IMR-90 (cell line): ENCODE measurements at regions not wholly inside any gene's neighbourhood (a gene's known extent, or its start where the extent isn't known, plus 50 kb on each side); places are given as distances from the start of the nearest gene placed in this dataset.

Source experiments
- ATAC-seq: fragments of 200-7000 bp; cut with Tn5 transposase; 2 replicates; pipeline ENCODE4 v1.9.1; 2020; ENCODE audit warnings: low read depth, mild to moderate bottlenecking, moderate library complexity
- BruUV-seq: library from RNA; stranded (reverse); fragments of 400-500 nt; replicated peaks from 2 replicates; lab custom pipeline; 2021; lab: Mats Ljungman, UMichigan
- CTCF ChIA-PET: fragments of 300-600 bp; formaldehyde crosslinking; extraction: SDS; loops from one replicate; lab custom pipeline; 2021; ENCODE audit warnings: antibody characterized with exemption; lab: Yijun Ruan, JAX
- POLR2A ChIA-PET: fragments of 300-600 bp; sonication (Branson Sonifier 250); formaldehyde crosslinking; loops from one replicate; lab custom pipeline; 2022; ENCODE audit warnings: antibody characterized with exemption; ENCODE audit not compliant: unreplicated experiment; lab: Charles Lee
- DNase-seq: peaks from one replicate; pipeline ENCODE4 v3.0.0; 2013
- H2AFZ ChIP-seq: replicated peaks from 2 replicates; pipeline ENCODE3; 2013; ENCODE audit warnings: low read length, mild to moderate bottlenecking; ENCODE audit not compliant: poor library complexity
- H2AK5ac ChIP-seq: 2 replicates; pipeline ENCODE4 v1.6.1; 2013; ENCODE audit warnings: low read depth, low read length, inconsistent platforms
- H2AK9ac ChIP-seq: replicated peaks from 2 replicates; pipeline ENCODE3; 2013; ENCODE audit warnings: mild to moderate bottlenecking, low read depth, low read length, moderate library complexity; ENCODE audit not compliant: poor library complexity
- H2BK120ac ChIP-seq: 2 replicates; pipeline ENCODE4 v1.6.1; 2013; ENCODE audit warnings: low read depth, low read length, inconsistent platforms
- H2BK15ac ChIP-seq: 3 replicates; pipeline ENCODE4 v1.6.1; 2013; ENCODE audit warnings: low read depth, low read length, inconsistent platforms
- H2BK20ac ChIP-seq: 2 replicates; pipeline ENCODE4 v1.6.1; 2013; ENCODE audit warnings: low read depth, mild to moderate bottlenecking, inconsistent platforms, low read length, moderate library complexity
- H2BK5ac ChIP-seq: 2 replicates; pipeline ENCODE4 v1.6.1; 2013; ENCODE audit warnings: mild to moderate bottlenecking, low read depth, low read length, inconsistent platforms; ENCODE audit not compliant: poor library complexity, severe bottlenecking
- H3K14ac ChIP-seq: replicated peaks from 2 replicates; pipeline ENCODE4 v1.6.1; 2013; ENCODE audit warnings: low read depth, low read length, inconsistent platforms
- H3K18ac ChIP-seq: 2 replicates; pipeline ENCODE4 v1.6.1; 2013; ENCODE audit warnings: low read depth, low read length, control low read depth
- H3K23ac ChIP-seq: 2 replicates; pipeline ENCODE4 v1.6.1; 2013; ENCODE audit warnings: low read depth, low read length, inconsistent platforms
- H3K27ac ChIP-seq: 2 replicates; pipeline ENCODE4 v1.5.1; 2013; ENCODE audit warnings: mild to moderate bottlenecking, control low read depth, low read length; ENCODE audit not compliant: insufficient read depth
- H3K27me3 ChIP-seq: 2 replicates; pipeline ENCODE4 v1.6.1; 2013; ENCODE audit warnings: low read length; ENCODE audit not compliant: control insufficient read depth, insufficient read depth
- H3K36me3 ChIP-seq: 2 replicates; pipeline ENCODE4 v1.6.1; 2013; ENCODE audit warnings: low read length, mixed read lengths; ENCODE audit not compliant: control insufficient read depth, insufficient read depth
- H3K4ac ChIP-seq: 2 replicates; pipeline ENCODE4 v1.6.1; 2013; ENCODE audit warnings: low read depth, low read length, inconsistent platforms
- H3K4me1 ChIP-seq: 2 replicates; pipeline ENCODE4 v1.6.1; 2013; ENCODE audit warnings: low read length, mixed read lengths; ENCODE audit not compliant: control insufficient read depth, insufficient read depth
- H3K4me2 ChIP-seq: 2 replicates; pipeline ENCODE4 v1.6.1; 2013; ENCODE audit warnings: low read depth, mild to moderate bottlenecking, control low read depth, low read length, moderate library complexity
- H3K4me3 ChIP-seq: 2 replicates; pipeline ENCODE4 v1.5.1; 2013; ENCODE audit warnings: low read depth, mild to moderate bottlenecking, control low read depth, low read length, moderate library complexity; ENCODE audit not compliant: insufficient read depth
- H3K56ac ChIP-seq: 2 replicates; pipeline ENCODE4 v1.6.1; 2013; ENCODE audit warnings: low read length, inconsistent platforms; ENCODE audit not compliant: insufficient read depth; ENCODE audit errors: extremely low read depth
- H3K79me1 ChIP-seq, 2 experiments: 2 replicates each; pipeline ENCODE4 v1.6.1; 2013; ENCODE audit warnings: low read length in 2 of 2, inconsistent platforms in 1 of 2, low read depth in 1 of 2
- H3K9ac ChIP-seq: 2 replicates; pipeline ENCODE4 v1.6.1; 2013; ENCODE audit warnings: low read depth, low read length, control low read depth
- H3K9me1 ChIP-seq: 2 replicates; pipeline ENCODE4 v1.6.1; 2013; ENCODE audit warnings: low read length, inconsistent platforms; ENCODE audit not compliant: insufficient read depth
- H3K9me3 ChIP-seq: 2 replicates; pipeline ENCODE4 v1.6.1; 2013; ENCODE audit warnings: low read length; ENCODE audit not compliant: control insufficient read depth, insufficient read depth
- H4K20me1 ChIP-seq: 2 replicates; pipeline ENCODE4 v1.6.1; 2013; ENCODE audit warnings: low read length, inconsistent platforms; ENCODE audit not compliant: insufficient read depth
- H4K5ac ChIP-seq: 2 replicates; pipeline ENCODE4 v1.6.1; 2013; ENCODE audit warnings: mild to moderate bottlenecking, low read depth, low read length, control low read depth
- H4K8ac ChIP-seq, 2 experiments: 2 replicates each; pipeline ENCODE4 v1.6.1; 2013; ENCODE audit warnings: low read depth in 2 of 2, low read length in 2 of 2, control low read depth in 1 of 2, inconsistent platforms in 1 of 2
- H4K91ac ChIP-seq: 2 replicates; pipeline ENCODE4 v1.6.1; 2013; ENCODE audit warnings: low read depth, low read length, inconsistent platforms; ENCODE audit not compliant: insufficient read depth
- BHLHE40 ChIP-seq: fragments of 150-350 bp; IDR thresholded peaks from 2 replicates; pipeline ENCODE4 v1.6.1; 2016; ENCODE audit warnings: mild to moderate bottlenecking, low read depth, low read length
- CEBPB ChIP-seq: IDR thresholded peaks from 2 replicates; pipeline ENCODE4 v1.6.1; 2012; ENCODE audit warnings: low read depth, low read length, improper control_type of control experiment
- CHD1 ChIP-seq: IDR thresholded peaks from 2 replicates; pipeline ENCODE4 v1.6.1; 2012; ENCODE audit warnings: low read depth, low read length, improper control_type of control experiment
- CTCF ChIP-seq: conservative IDR thresholded peaks from 2 replicates; pipeline ENCODE4 v1.5.1; 2012; ENCODE audit warnings: mild to moderate bottlenecking, low read depth, low read length, improper control_type of control experiment
- ELK1 ChIP-seq: fragments of 150-350 bp; IDR thresholded peaks from 2 replicates; pipeline ENCODE4 v1.6.1; 2016; ENCODE audit warnings: low read depth, mild to moderate bottlenecking, low read length, moderate library complexity, borderline replicate concordance
- FOS ChIP-seq: fragments of 150-350 bp; IDR thresholded peaks from 2 replicates; pipeline ENCODE4 v1.6.1; 2016; ENCODE audit warnings: low read depth, low read length
- MAFK ChIP-seq: IDR thresholded peaks from 2 replicates; pipeline ENCODE4 v1.6.1; 2012; ENCODE audit warnings: low read depth, low read length, improper control_type of control experiment
- MAZ ChIP-seq: IDR thresholded peaks from 2 replicates; pipeline ENCODE4 v1.6.1; 2012; ENCODE audit warnings: low read depth, mild to moderate bottlenecking, low read length, improper control_type of control experiment, moderate library complexity, borderline replicate concordance
- MXI1 ChIP-seq: IDR thresholded peaks from 2 replicates; pipeline ENCODE4 v1.6.1; 2012; ENCODE audit warnings: low read depth, mild to moderate bottlenecking, low read length, moderate library complexity, borderline replicate concordance
- POLR2A ChIP-seq: IDR thresholded peaks from 2 replicates; pipeline ENCODE4 v1.6.1; 2012; ENCODE audit warnings: mild to moderate bottlenecking, low read depth, low read length
- RAD21 ChIP-seq: IDR thresholded peaks from 2 replicates; pipeline ENCODE4 v1.6.1; 2012; ENCODE audit warnings: low read length, improper control_type of control experiment
- USF2 ChIP-seq: fragments of 150-350 bp; IDR thresholded peaks from 2 replicates; pipeline ENCODE4 v1.6.1; 2017; ENCODE audit warnings: mild to moderate bottlenecking, antibody characterized with exemption, low read length, low read depth
- WGBS, 2 experiments: methylation state at CpG; one replicate each; pipeline versions ENCODE4 v1.1.5 to v1.1.7; 2013; ENCODE audit warnings: missing lambda C conversion rate in 2 of 2; ENCODE audit not compliant: insufficient read length in 1 of 2; ENCODE audit errors: extremely low coverage in 2 of 2; 5-methylcytosine and 5-hydroxymethylcytosine counted together
- dilution Hi-C: fragments of 300-500 bp; cut with HindIII; formaldehyde crosslinking; loops from one replicate; pipeline ENCODE4 v1.14.3; 2018; ENCODE audit warnings: low sequenced_read_pairs; ENCODE audit not compliant: unreplicated experiment
- in situ Hi-C: fragments of 300-500 bp; cut with MboI; formaldehyde crosslinking; loops from 3 replicates; pipeline ENCODE4 v1.14.3; 2019; ENCODE audit warnings: low sequenced_read_pairs, inconsistent platforms, mixed read lengths
- intact Hi-C: fragments of 100-400 bp; cut with micrococcal nuclease; formaldehyde crosslinking; loops from 2 replicates; pipeline ENCODE4 v1.10.0; 2022

- no peak overlapping the region for H3K27ac ChIP-seq
- no peak overlapping the region for H3K9ac ChIP-seq
- ChIA-PET POLR2A (no interaction called here), CTCF (no interaction called here)
- no peaks in the 10 kb centered on the region for H3K4me1 ChIP-seq
- no peak for ATAC-seq
- H2AK5ac ChIP-seq = no peak overlapping the region
- H3K4me3 ChIP-seq = no peak overlapping the region
- in situ Hi-C loops (no loop called here), intact Hi-C loops (no loop called here), dilution Hi-C loops (no loop called here)
- H3K9me3 ChIP-seq = no peaks in the 10 kb centered on the region
- H3K23ac ChIP-seq = no peak overlapping the region
- no peaks in the 10 kb centered on the region for H3K79me1 ChIP-seq
- H2BK5ac ChIP-seq = no peak overlapping the region
- H3K9me1 ChIP-seq = no peaks in the 10 kb centered on the region
- H3K4me2 ChIP-seq = no peak overlapping the region
- no peak overlapping the region for H3K18ac ChIP-seq
- WGBS, 2 experiments = 50% methylated on average over 2 of the region's 8 CpGs; no CpG with 5 or more reads in 1 of the 2 experiments
- H3K36me3 ChIP-seq = no peaks in the 10 kb centered on the region
- no peak for DNase-seq
- no peak overlapping the region for H2BK20ac ChIP-seq
- no TSS peak for BruUV-seq
- H4K20me1 ChIP-seq = no peaks in the 10 kb centered on the region
- TF ChIP-seq MAZ (no peak), MAFK (no peak), CEBPB (no peak), CHD1 (no peak), MXI1 (no peak), USF2 (no peak), FOS (no peak), POLR2A (no peak), CTCF (no peak), ELK1 (no peak), BHLHE40 (no peak), RAD21 (no peak)
- H3K56ac ChIP-seq = no peak overlapping the region
- H4K5ac ChIP-seq = no peak overlapping the region
- no peaks in the 10 kb centered on the region for H3K27me3 ChIP-seq
- H3K14ac ChIP-seq = no peak overlapping the region
- no peak overlapping the region for H2BK120ac ChIP-seq
- H4K8ac ChIP-seq = no peak overlapping the region
- H2BK15ac ChIP-seq = no peak overlapping the region
- no peak overlapping the region for H2AK9ac ChIP-seq
- no peak overlapping the region for H2AFZ ChIP-seq
- H3K4ac ChIP-seq = no peak overlapping the region
- no peak overlapping the region for H4K91ac ChIP-seq
Observed at GRCh38 chr10:125502276-125502675, 180.7 kb downstream of the TEX36 start.
